SK-N-MC (cell line): ENCODE measurements at regions not wholly inside any gene's neighbourhood (a gene's known extent, or its start where the extent isn't known, plus 50 kb on each side); places are given as distances from the start of the nearest gene placed in this dataset.

Source experiments
- DNase-seq: peaks from one replicate; pipeline ENCODE4 v3.0.0-alpha.2; 2011; ENCODE audit warnings: low read depth, low spot score
- H3K27ac ChIP-seq: fragments of 200-600 bp; sonication (generic); 2 replicates; pipeline ENCODE4 v1.5.1; 2016; ENCODE audit warnings: mixed run types
- H3K36me3 ChIP-seq: fragments of 200-600 bp; sonication (generic); 2 replicates; pipeline ENCODE4 v1.6.1; 2017; ENCODE audit warnings: antibody characterized with exemption, low read length, mixed read lengths; ENCODE audit not compliant: insufficient read depth
- H3K4me3 ChIP-seq: fragments of 200-600 bp; sonication (generic); 2 replicates; pipeline ENCODE4 v1.5.1; 2016
- H3K9ac ChIP-seq: fragments of 200-600 bp; sonication (generic); 2 replicates; pipeline ENCODE4 v1.8.0; 2017; ENCODE audit warnings: mixed run types, mixed read lengths; ENCODE audit not compliant: insufficient read length
- H3K9me3 ChIP-seq: fragments of 200-600 bp; sonication (generic); 2 replicates; pipeline ENCODE4 v1.6.1; 2017; ENCODE audit warnings: low read depth, mild to moderate bottlenecking, antibody characterized with exemption, low read length, moderate library complexity, mixed read lengths
- EZH2 ChIP-seq: fragments of 200-600 bp; sonication (generic); IDR thresholded peaks from one replicate; pipeline ENCODE4 v1.6.1; 2017; ENCODE audit warnings: antibody characterized with exemption
- FOXP2 ChIP-seq: optimal IDR thresholded peaks from 2 replicates; pipeline ENCODE3; 2011; ENCODE audit warnings: mild to moderate bottlenecking, moderate library complexity; ENCODE audit not compliant: insufficient read depth; ENCODE audit errors: extremely low read length, control extremely low read depth
- POLR2AphosphoS5 ChIP-seq: IDR thresholded peaks from 2 replicates; pipeline ENCODE4 v1.6.1; 2012; ENCODE audit warnings: mild to moderate bottlenecking, low read depth, low read length, borderline replicate concordance

- TF ChIP-seq POLR2AphosphoS5 = no peak
- TF ChIP-seq FOXP2 = no peak
- TF ChIP-seq EZH2 = no peak
- Histone ChIP-seq H3K27ac (no peak overlapping the region), H3K9ac (no peak overlapping the region), H3K4me3 (no peak overlapping the region), H3K36me3 (no peaks in the 10 kb centered on the region), H3K9me3 (no peaks in the 10 kb centered on the region; the same call in 1 of the 2 replicates)
- DNase-seq = no peak
Observed at GRCh38 chr15:61295239-61295638, 66.1 kb upstream of the RORA start.

GRCh38 chr15:61282661-61283060 lies 53.6 kb upstream of the RORA start:
- DNase-seq = no peak
- no peak overlapping the region for H3K9ac ChIP-seq
- TF ChIP-seq EZH2 (no peak), FOXP2 (no peak), POLR2AphosphoS5 (no peak)
- no peaks in the 10 kb centered on the region for H3K36me3 ChIP-seq
- no peak overlapping the region for H3K4me3 ChIP-seq
- no peak overlapping the region for H3K27ac ChIP-seq
- no peaks in the 10 kb centered on the region for H3K9me3 ChIP-seq

GRCh38 chr15:61281328-61281727 lies 52.2 kb upstream of the RORA start:
- Histone ChIP-seq H3K9ac (no peak overlapping the region), H3K27ac (no peak overlapping the region), H3K36me3 (no peaks in the 10 kb centered on the region), H3K9me3 (no peaks in the 10 kb centered on the region), H3K4me3 (no peak overlapping the region)
- no peak for DNase-seq
- TF ChIP-seq FOXP2 (no peak), EZH2 (no peak), POLR2AphosphoS5 (no peak)
